ENCODE measurements at regions not wholly inside any gene's neighbourhood (a gene's known extent, or its start where the extent isn't known, plus 50 kb on each side); places are given as distances from the start of the nearest gene placed in this dataset.
"Not testable (repeated sequence)": the region's sequence is repeated elsewhere in the genome, so short reads cannot be mapped to it uniquely, and the experiment has no call there.

- not testable (repeated sequence) for TF ChIP-seq POLR2A (IDR thresholded peaks at IDR 0.05)
- TF ChIP-seq, protein P1, sequence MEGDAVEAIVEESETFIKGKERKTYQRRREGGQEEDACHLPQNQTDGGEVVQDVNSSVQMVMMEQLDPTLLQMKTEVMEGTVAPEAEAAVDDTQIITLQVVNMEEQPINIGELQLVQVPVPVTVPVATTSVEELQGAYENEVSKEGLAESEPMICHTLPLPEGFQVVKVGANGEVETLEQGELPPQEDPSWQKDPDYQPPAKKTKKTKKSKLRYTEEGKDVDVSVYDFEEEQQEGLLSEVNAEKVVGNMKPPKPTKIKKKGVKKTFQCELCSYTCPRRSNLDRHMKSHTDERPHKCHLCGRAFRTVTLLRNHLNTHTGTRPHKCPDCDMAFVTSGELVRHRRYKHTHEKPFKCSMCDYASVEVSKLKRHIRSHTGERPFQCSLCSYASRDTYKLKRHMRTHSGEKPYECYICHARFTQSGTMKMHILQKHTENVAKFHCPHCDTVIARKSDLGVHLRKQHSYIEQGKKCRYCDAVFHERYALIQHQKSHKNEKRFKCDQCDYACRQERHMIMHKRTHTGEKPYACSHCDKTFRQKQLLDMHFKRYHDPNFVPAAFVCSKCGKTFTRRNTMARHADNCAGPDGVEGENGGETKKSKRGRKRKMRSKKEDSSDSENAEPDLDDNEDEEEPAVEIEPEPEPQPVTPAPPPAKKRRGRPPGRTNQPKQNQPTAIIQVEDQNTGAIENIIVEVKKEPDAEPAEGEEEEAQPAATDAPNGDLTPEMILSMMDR (IDR thresholded peaks at IDR 0.05): not testable (repeated sequence)
Measured at GRCh38 chr20:50334512-50334911, 143.9 kb downstream of the CEBPB start.
